ENCODE measurements at regions not wholly inside any gene's neighbourhood (a gene's known extent, or its start where the extent isn't known, plus 50 kb on each side); places are given as distances from the start of the nearest gene placed in this dataset.
A peak's percentile ranks its signal among the peaks of the same experiment; 100 is the strongest.

GRCh38 chr18:60925892-60926291 lies 407.3 kb upstream of the CDH20 start:
- intact Hi-C loops (cut with DNase I), result no loop called here
- ATAC-seq (no peak), DNase-seq (no peak)

- intact Hi-C loops (cut with DNase I), result no loop called here
- ATAC-seq (no peak), DNase-seq (no peak)
Observed at GRCh38 chr18:60929966-60930365, 403.3 kb upstream of the CDH20 start.

- ATAC-seq (no peak), DNase-seq (no peak)
- intact Hi-C loops (cut with DNase I), result no loop called here
Observed at GRCh38 chr18:60935041-60935910, 398.0 kb upstream of the CDH20 start.

DNA sequence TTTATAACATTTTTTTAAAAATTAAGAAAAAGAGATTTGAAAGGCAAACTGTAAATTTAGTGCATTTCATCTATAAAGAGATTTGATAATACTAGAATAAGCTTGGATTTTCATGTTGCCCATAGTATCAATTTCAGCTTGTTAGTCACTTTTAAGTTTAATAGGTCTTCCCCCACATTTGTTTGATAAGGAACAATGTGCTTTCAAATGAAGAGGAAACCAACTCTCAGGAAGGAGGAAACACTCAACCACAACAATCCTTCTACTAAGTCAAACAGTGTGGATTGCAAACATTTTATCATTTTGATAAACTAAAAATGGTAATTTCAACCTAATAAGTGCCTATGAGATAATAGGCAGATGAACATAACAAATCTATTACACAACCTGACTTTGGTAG lies 397.1 kb upstream of the CDH20 start:
- intact Hi-C loops (cut with DNase I), result no loop called here
- DNase-seq (no peak), ATAC-seq (no peak)

GRCh38 chr18:60943297-60943696 lies 389.9 kb upstream of the CDH20 start:
- intact Hi-C loops (cut with DNase I), result no loop called here

GRCh38 chr18:60950634-60951033 lies 382.6 kb upstream of the CDH20 start:
- intact Hi-C loops (cut with DNase I), result no loop called here
- no peak for ATAC-seq
- DNase-seq, result no peak

More at GRCh38 chr18:60943297-60943696, 389.9 kb upstream of the CDH20 start:
- ATAC-seq (no peak), DNase-seq (no peak)

DNA sequence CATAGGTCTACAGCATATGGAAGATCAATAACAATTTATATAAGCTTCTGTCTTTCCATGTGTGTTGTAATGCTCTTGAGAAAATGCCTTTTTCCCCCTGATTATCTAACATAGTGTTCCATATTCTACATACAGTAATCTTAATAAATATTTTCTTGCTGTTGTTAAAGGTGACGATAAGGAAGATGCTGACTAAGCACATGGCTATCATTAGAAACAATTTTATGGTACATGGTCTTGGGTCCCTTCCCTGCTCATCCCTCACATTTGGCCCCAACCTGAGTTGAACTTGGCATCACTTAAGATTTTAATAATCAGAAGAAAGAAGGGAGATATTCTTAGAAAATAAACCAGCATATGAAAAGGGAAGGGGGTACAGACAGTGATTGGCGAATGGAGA lies 382.1 kb upstream of the CDH20 start:
- intact Hi-C loops (cut with DNase I), result no loop called here
- DNase-seq (no peak), ATAC-seq (no peak)

DNA sequence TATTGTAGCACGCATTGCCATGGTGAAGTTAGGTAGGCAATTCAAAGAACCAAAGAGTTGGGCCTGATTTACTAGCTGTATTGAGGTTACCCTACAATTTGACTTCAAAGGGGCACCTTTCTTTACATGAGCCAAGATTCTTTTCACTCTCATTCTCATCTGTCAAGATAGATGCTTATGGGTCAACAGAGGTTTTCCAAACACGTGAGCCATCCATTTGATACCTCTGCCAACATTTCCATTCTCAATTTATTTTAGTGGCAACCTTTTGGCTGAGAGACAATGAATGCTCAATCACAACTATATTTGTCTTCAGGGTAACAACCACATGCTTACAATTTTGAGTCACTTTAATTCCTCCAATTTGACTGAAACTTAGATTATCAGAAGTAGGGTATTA lies 370.6 kb upstream of the CDH20 start:
- no peak for ATAC-seq
- DNase-seq, result no peak

GRCh38 chr18:60965856-60966255 lies 367.4 kb upstream of the CDH20 start:
- ATAC-seq, result no peak
- intact Hi-C loops (cut with DNase I), result no loop called here
- no peak for DNase-seq

More for the DNA sequence above, 370.6 kb upstream of the CDH20 start:
- intact Hi-C loops (cut with DNase I), result no loop called here

GRCh38 chr18:60966876-60967275 lies 366.4 kb upstream of the CDH20 start:
- ATAC-seq, result no peak
- DNase-seq, result no peak
- intact Hi-C loops (cut with DNase I), result no loop called here

DNA sequence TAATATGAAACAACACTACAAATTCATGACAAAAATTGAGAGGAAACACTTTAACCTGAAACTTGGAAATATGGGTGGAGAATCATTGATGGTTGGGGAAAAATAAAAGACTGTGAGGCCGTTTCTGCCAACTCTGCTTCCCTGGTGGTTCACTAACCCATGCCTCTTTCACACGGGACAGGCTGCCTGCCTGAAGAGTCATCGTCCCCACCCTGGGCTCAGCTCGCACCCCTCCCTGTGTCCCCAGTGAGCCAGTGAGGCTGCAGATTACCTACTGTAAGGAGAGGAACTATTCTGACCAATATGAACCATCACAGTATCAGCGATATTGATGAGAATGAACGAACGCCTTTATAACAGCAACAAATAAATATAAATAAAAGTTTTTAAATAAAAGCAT lies 357.8 kb upstream of the CDH20 start:
- intact Hi-C loops (cut with DNase I), result no loop called here
- ATAC-seq (no peak), DNase-seq (no peak)

- ATAC-seq (no peak), DNase-seq (no peak)
- intact Hi-C loops (cut with DNase I), result no loop called here
Observed at GRCh38 chr18:60976976-60977375, 356.3 kb upstream of the CDH20 start.

DNA sequence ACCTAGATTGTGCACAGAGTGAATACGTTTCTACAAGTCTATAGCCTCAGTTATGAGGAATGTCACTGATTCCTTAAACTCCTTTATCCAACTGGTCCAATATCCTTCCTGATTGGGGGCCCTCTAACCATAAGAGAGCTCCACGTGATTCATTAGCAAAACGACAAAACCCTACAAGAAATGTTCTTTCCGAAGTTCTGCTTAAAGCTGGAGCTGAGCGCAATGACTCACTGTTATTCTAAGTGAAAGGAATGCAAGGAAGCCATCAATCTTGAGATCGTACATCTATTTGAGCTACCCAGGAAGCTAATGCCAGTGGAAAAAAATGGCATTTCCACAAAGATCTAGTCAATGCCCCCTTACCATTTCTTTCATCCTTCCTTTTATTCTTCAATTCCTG lies 354.9 kb upstream of the CDH20 start:
- intact Hi-C loops (cut with DNase I), result no loop called here
- peak in 1 of 2 donors; percentile 72 for ATAC-seq
- DNase-seq, result no peak

GRCh38 chr18:60980422-60981005 lies 352.7 kb upstream of the CDH20 start:
- DNase-seq (no peak), ATAC-seq (no peak)
- intact Hi-C loops (cut with DNase I), result no loop called here

DNA sequence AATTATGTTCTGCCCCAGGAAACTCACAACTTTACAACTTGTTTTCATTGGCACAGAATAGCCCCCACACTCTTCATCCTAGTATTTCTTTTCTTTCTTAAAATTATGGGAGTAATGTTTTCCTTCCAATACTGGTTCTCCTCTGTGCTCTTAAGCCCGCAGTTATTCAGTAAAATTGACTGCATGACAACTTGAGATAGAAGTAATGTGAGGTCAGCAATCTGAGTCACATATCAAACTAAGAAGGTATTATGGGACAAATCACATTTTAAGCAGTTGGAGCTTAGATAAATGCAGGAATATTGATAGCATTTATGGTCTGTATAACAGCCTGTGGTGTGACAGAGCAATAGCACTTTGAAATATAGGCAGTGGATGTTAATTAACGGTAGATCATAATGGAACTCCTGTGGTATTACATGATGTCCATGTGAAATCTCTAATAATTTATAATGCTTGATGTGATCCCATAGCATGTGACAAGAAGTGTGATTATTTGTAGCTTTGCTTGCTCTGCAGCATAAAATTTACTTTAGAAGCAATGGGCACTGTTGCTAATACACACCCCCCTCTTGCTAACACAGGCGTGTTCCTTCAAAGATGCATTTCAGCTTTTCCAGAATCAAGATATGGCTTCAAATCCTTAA lies 351.4 kb upstream of the CDH20 start:
- intact Hi-C loops (cut with DNase I), result no loop called here
- DNase-seq (no peak), ATAC-seq (no peak)

GRCh38 chr18:60982329-60982695 lies 350.9 kb upstream of the CDH20 start:
- ATAC-seq, result no peak
- no peak for DNase-seq
- intact Hi-C loops (cut with DNase I), result no loop called here

DNA sequence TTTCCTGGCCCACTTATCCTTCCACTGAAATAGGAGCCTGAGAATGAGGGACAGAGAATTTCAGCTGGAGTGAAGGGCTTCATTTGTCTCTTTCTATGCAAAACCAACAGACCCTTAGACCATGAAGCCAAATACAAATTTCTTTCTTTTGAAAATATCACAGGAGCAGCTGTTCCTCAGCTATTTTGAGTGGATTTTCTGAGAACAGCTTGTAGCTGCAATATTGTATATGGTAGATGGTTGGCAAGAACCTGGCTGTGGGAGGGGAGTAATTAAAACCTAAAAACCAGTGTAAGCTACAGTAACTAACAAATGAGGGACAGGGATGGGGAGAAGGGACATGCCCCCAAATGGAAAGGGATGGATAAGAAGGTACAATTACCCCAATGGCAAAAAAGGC lies 350.3 kb upstream of the CDH20 start:
- DNase-seq (no peak), ATAC-seq (no peak)
- intact Hi-C loops (cut with DNase I), result no loop called here

- ATAC-seq (no peak), DNase-seq (no peak)
- intact Hi-C loops (cut with DNase I), result no loop called here
Observed at GRCh38 chr18:60984510-60984909, 348.7 kb upstream of the CDH20 start.

GRCh38 chr18:60987963-60988362 lies 345.3 kb upstream of the CDH20 start:
- ATAC-seq, result no peak
- intact Hi-C loops (cut with DNase I), result no loop called here
- no peak for DNase-seq

DNA sequence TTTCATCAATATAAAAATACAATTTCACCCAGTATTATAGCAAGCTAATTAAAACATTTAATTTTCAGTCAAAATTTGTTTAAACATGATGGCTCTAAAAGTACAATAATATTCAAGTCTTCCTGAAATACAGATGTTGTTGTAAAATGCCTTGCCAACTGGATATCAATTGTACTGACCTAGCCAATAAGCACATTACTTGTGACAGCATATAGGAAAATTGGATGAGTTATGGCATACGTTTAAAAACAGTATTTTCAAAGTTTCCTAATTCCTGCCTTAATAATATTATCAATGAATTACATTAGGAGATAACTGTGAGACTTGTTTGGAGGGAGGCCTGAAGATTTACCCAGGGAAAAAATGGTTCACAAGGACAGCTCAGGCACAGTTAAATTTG lies 336.9 kb upstream of the CDH20 start:
- intact Hi-C loops (cut with DNase I), result no loop called here
- ATAC-seq (no peak), DNase-seq (no peak)

- ATAC-seq, result no peak
- intact Hi-C loops (cut with DNase I), result no loop called here
- no peak for DNase-seq
Observed at GRCh38 chr18:60996822-60997221, 336.4 kb upstream of the CDH20 start.
